Astrocyte of the spinal cord (primary cell): ENCODE measurements at regions not wholly inside any gene's neighbourhood (a gene's known extent, or its start where the extent isn't known, plus 50 kb on each side); places are given as distances from the start of the nearest gene placed in this dataset.

Experiments used
- DNase-seq: peaks from one replicate; pipeline ENCODE4 v3.0.0; 2011; ENCODE audit warnings: low read depth, low spot score
- H3K4me3 ChIP-seq: 2 replicates; pipeline ENCODE4 v1.5.1; 2011; ENCODE audit warnings: low read depth, mild to moderate bottlenecking, low read length, moderate library complexity
- CTCF ChIP-seq: IDR thresholded peaks from 2 replicates; pipeline ENCODE4 v1.5.1; 2012; ENCODE audit warnings: low read depth, mild to moderate bottlenecking, low read length, inconsistent platforms
- in situ Hi-C: cut with HindIII; loops from 2 replicates; pipeline ENCODE4 v1.10.0; 2017; ENCODE audit warnings: low sequenced_read_pairs

- no peak for DNase-seq
- no peak overlapping the region for H3K4me3 ChIP-seq
- in situ Hi-C loops: no loop called here
- no peak for TF ChIP-seq CTCF
These were observed 527.2 kb downstream of the GATA3 start for GRCh38 chr10:8581521-8582225.

- TF ChIP-seq CTCF: no peak
- in situ Hi-C loops: no loop called here
- no peak overlapping the region for H3K4me3 ChIP-seq
- DNase-seq: no peak
These were observed 528.6 kb downstream of the GATA3 start for GRCh38 chr10:8583096-8583495.

- TF ChIP-seq CTCF: no peak
- no peak for DNase-seq
- H3K4me3 ChIP-seq: no peak overlapping the region
- in situ Hi-C loops: no loop called here
These were observed 530.2 kb downstream of the GATA3 start for GRCh38 chr10:8584666-8585065.

GRCh38 chr10:8586504-8586903, 532.0 kb downstream of the GATA3 start:
- in situ Hi-C loops: no loop called here
- H3K4me3 ChIP-seq: no peak overlapping the region
- DNase-seq: no peak
- no peak for TF ChIP-seq CTCF

GRCh38 chr10:8588135-8588534, 533.6 kb downstream of the GATA3 start:
- no peak overlapping the region for H3K4me3 ChIP-seq
- DNase-seq: no peak
- in situ Hi-C loops: no loop called here
- no peak for TF ChIP-seq CTCF

GRCh38 chr10:8590518-8590917, 536.0 kb downstream of the GATA3 start:
- no peak for TF ChIP-seq CTCF
- no peak for DNase-seq
- in situ Hi-C loops: no loop called here
- H3K4me3 ChIP-seq: no peak overlapping the region
